Activated CD8-positive, alpha-beta T cell treated with anti-CD3 and anti-CD28 coated beads for 36 hours (primary cell): ENCODE measurements at regions not wholly inside any gene's neighbourhood (a gene's known extent, or its start where the extent isn't known, plus 50 kb on each side); places are given as distances from the start of the nearest gene placed in this dataset.

ENCODE experiments used
- ATAC-seq: fragments of 200-7000 bp; cut with Tn5 transposase; one replicate; pipeline ENCODE4 v1.10.0; 2021; ENCODE audit warnings: mild to moderate bottlenecking, moderate library complexity
- CTCF ChIA-PET: fragments of 350-600 bp; sonication (Branson Sonifier 250); formaldehyde crosslinking; loops from one replicate; lab custom pipeline; 2021; ENCODE audit warnings: antibody characterized with exemption; lab: Charles Lee
- POLR2A ChIA-PET: fragments of 350-600 bp; sonication (Branson Sonifier 250); formaldehyde crosslinking; loops from one replicate; lab custom pipeline; 2021; ENCODE audit warnings: antibody characterized with exemption; lab: Charles Lee
- DNase-seq: peaks from one replicate; pipeline ENCODE4 v3.0.0-alpha.2; 2020
- H3K27ac Mint-ChIP-seq: one replicate; pipeline ENCODE4 v1.8.0; 2021; ENCODE audit warnings: mild to moderate bottlenecking, mixed read lengths
- H3K27me3 Mint-ChIP-seq: one replicate; pipeline ENCODE4 v1.8.0; 2021; ENCODE audit warnings: mixed read lengths
- H3K36me3 Mint-ChIP-seq: one replicate; pipeline ENCODE4 v1.8.0; 2021; ENCODE audit warnings: low read depth, mixed read lengths
- H3K4me1 Mint-ChIP-seq: one replicate; pipeline ENCODE4 v1.8.0; 2021; ENCODE audit warnings: low read depth, mixed read lengths
- H3K4me3 Mint-ChIP-seq: one replicate; pipeline ENCODE4 v1.8.0; 2021; ENCODE audit warnings: mild to moderate bottlenecking, moderate library complexity, mixed read lengths
- H3K9me3 Mint-ChIP-seq: one replicate; pipeline ENCODE4 v1.8.0; 2021; ENCODE audit warnings: mixed read lengths
- intact Hi-C: fragments of 100-400 bp; cut with micrococcal nuclease; formaldehyde crosslinking; loops from one replicate; pipeline ENCODE4 v1.10.0; 2022
- TF ChIP-seq, protein P1 (sequence below): fragments of 200-600 bp; IDR thresholded peaks from one replicate; pipeline ENCODE4 v1.8.0; 2022; ENCODE audit warnings: antibody characterized with exemption, mild to moderate bottlenecking

DNA sequence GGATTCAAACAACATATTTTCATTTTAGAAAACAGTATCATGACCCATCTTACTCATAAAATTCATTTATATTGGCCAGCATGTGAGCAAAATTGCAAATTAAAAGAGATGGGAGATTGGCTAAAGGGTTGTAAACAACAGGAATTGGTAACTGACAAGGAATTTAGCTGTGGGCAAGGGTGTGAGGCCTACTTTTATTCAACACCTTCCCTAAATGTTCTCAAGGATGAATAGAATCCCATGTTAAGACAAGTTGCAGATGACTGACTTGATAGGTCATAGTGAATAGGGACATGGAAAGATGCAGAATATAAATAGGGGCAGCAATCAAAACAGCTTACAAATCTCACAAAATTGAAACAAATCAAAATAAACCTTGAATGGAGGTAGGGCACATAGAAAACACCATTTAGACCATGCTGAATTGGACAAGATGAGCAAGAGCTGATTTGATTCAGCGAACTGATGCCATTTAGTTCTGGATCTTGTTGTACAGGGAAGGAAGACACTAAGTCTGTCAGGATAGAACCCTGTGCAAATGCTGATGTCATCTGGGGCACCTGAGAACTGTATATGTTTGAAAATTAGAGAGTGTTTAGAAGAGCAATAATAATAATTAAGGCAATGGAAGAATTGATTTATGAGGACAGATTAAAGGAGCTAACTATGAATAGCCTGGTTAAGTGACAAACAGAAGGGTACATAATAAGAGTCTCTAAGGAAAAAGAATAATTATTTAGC lies 509.7 kb downstream of the ZEB2 start:
- ChIA-PET POLR2A (no interaction called here), CTCF (interaction anchor here (0.7 to 1.5 kb wide), 2 partner anchors 8 to 86 kb away, joined by 3 read pairs; no protein-coding TSS in a partner anchor)
- Mint-ChIP-seq H3K4me1 (no peaks in the 10 kb centered on the region), H3K27me3 (no peaks in the 10 kb centered on the region), H3K36me3 (peaks cover 6% of the 10 kb centered on the region), H3K9me3 (no peaks in the 10 kb centered on the region), H3K27ac (no peak overlapping the region), H3K4me3 (no peak overlapping the region)
- ATAC-seq = no peak
- TF ChIP-seq, protein P1, sequence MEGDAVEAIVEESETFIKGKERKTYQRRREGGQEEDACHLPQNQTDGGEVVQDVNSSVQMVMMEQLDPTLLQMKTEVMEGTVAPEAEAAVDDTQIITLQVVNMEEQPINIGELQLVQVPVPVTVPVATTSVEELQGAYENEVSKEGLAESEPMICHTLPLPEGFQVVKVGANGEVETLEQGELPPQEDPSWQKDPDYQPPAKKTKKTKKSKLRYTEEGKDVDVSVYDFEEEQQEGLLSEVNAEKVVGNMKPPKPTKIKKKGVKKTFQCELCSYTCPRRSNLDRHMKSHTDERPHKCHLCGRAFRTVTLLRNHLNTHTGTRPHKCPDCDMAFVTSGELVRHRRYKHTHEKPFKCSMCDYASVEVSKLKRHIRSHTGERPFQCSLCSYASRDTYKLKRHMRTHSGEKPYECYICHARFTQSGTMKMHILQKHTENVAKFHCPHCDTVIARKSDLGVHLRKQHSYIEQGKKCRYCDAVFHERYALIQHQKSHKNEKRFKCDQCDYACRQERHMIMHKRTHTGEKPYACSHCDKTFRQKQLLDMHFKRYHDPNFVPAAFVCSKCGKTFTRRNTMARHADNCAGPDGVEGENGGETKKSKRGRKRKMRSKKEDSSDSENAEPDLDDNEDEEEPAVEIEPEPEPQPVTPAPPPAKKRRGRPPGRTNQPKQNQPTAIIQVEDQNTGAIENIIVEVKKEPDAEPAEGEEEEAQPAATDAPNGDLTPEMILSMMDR = no peak
- intact Hi-C loops = no loop called here
- DNase-seq = no peak

GRCh38 chr2:144006139-144006538 lies 513.8 kb downstream of the ZEB2 start:
- DNase-seq (no peak), ATAC-seq (no peak)
- ChIA-PET POLR2A (no interaction called here), CTCF (no interaction called here)
- intact Hi-C loops = no loop called here
- no peak overlapping the region for H3K27ac Mint-ChIP-seq
- peaks cover 8% of the 10 kb centered on the region for H3K36me3 Mint-ChIP-seq
- no peak overlapping the region for H3K4me3 Mint-ChIP-seq
- TF ChIP-seq, protein P1 = no peak
- no peaks in the 10 kb centered on the region for H3K9me3 Mint-ChIP-seq
- H3K27me3 Mint-ChIP-seq = no peaks in the 10 kb centered on the region
- no peaks in the 10 kb centered on the region for H3K4me1 Mint-ChIP-seq

- Mint-ChIP-seq H3K4me1 (no peaks in the 10 kb centered on the region), H3K4me3 (no peak overlapping the region), H3K27me3 (no peaks in the 10 kb centered on the region), H3K36me3 (peaks cover 8% of the 10 kb centered on the region), H3K27ac (no peak overlapping the region), H3K9me3 (no peaks in the 10 kb centered on the region)
- DNase-seq = no peak
- POLR2A ChIA-PET = no interaction called here
- CTCF ChIA-PET = no interaction called here
- ATAC-seq = no peak
- TF ChIP-seq, protein P1 = no peak
- intact Hi-C loops = no loop called here
These were observed 515.2 kb downstream of the ZEB2 start for GRCh38 chr2:144004742-144005141.

DNA sequence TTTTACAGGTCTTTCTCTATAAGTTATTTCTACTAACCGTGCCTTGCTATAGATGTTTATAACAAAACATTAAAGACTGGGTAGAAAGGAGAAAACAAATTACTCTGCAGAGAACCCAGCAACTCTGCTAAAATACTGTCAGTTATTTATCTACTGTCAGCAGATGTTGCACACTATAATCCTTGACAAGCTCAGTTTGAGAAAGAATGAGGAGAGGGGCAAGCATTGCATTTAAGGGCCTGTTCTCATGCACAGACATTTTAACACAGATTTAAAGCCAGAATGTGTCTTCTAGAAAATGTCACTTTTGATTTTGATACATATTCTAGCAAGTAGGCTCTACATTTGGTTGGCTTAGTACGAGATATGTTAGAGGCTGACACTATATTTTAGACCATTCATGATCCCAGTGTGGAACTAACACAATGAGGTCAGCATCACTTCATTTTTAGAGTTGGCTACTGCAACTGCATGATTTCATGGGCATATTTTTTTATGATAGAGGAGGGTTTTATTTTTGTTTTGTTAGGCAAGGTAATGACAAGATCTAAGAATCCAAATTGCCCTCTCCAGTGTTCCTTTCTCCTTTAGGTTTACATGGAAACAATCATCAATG lies 516.4 kb downstream of the ZEB2 start:
- ChIA-PET CTCF (no interaction called here), POLR2A (no interaction called here)
- no peak overlapping the region for H3K4me3 Mint-ChIP-seq
- H3K36me3 Mint-ChIP-seq = peaks cover 8% of the 10 kb centered on the region
- intact Hi-C loops = no loop called here
- H3K27me3 Mint-ChIP-seq = no peaks in the 10 kb centered on the region
- no peaks in the 10 kb centered on the region for H3K9me3 Mint-ChIP-seq
- ATAC-seq (no peak), DNase-seq (no peak)
- H3K27ac Mint-ChIP-seq = no peak overlapping the region
- TF ChIP-seq, protein P1 = no peak
- H3K4me1 Mint-ChIP-seq = no peaks in the 10 kb centered on the region

- H3K27ac Mint-ChIP-seq = no peak overlapping the region
- ChIA-PET CTCF (no interaction called here), POLR2A (no interaction called here)
These were observed 522.9 kb downstream of the ZEB2 start for GRCh38 chr2:143996974-143997373.

More at GRCh38 chr2:143996974-143997373, 522.9 kb downstream of the ZEB2 start:
- ATAC-seq (no peak), DNase-seq (no peak)
- H3K27me3 Mint-ChIP-seq = no peaks in the 10 kb centered on the region
- H3K4me3 Mint-ChIP-seq = no peak overlapping the region
- TF ChIP-seq, protein P1 = no peak
- H3K9me3 Mint-ChIP-seq = no peaks in the 10 kb centered on the region
- H3K4me1 Mint-ChIP-seq = no peaks in the 10 kb centered on the region
- intact Hi-C loops = no loop called here
- peaks cover 4% of the 10 kb centered on the region for H3K36me3 Mint-ChIP-seq
